Lung microvascular endothelial cell (primary cell): ENCODE measurements at regions not wholly inside any gene's neighbourhood (a gene's known extent, or its start where the extent isn't known, plus 50 kb on each side); places are given as distances from the start of the nearest gene placed in this dataset.
"Not testable (repeated sequence)": the region's sequence is repeated elsewhere in the genome, so short reads cannot be mapped to it uniquely, and the experiment has no call there.

Experiments
- DNase-seq, 2 donors: peaks; one replicate each; pipeline versions ENCODE4 v3.0.0 to v3.0.0-alpha.2; 2010; ENCODE audit warnings: low read depth in 2 of 2

- peak; percentile 12 to 21 for DNase-seq
Observed at GRCh38 chr4:16450724-16451123, 224.5 kb upstream of the TAPT1 start.

GRCh38 chr4:16450031-16450430, 223.8 kb upstream of the TAPT1 start:
- DNase-seq: no peak

GRCh38 chr4:16449406-16449805, 223.1 kb upstream of the TAPT1 start:
- DNase-seq: no peak

GRCh38 chr4:16448241-16448840, 222.1 kb upstream of the TAPT1 start:
- DNase-seq: no peak

GRCh38 chr4:16443504-16444088, 217.3 kb upstream of the TAPT1 start:
- peak; percentile 66 to 81 for DNase-seq

- no peak for DNase-seq
Observed at GRCh38 chr4:16442296-16442695, 216.0 kb upstream of the TAPT1 start.

- no peak for DNase-seq
Observed at GRCh38 chr4:16439768-16440167, 213.5 kb upstream of the TAPT1 start.

GRCh38 chr4:16438986-16439385, 212.7 kb upstream of the TAPT1 start:
- no peak for DNase-seq

GRCh38 chr4:16437836-16438235, 211.6 kb upstream of the TAPT1 start:
- DNase-seq: no peak

- DNase-seq: no peak
Observed at GRCh38 chr4:16431866-16432265, 205.6 kb upstream of the TAPT1 start.

- peak; percentile 84 to 94 for DNase-seq
Observed at GRCh38 chr4:16418814-16419213, 192.5 kb upstream of the TAPT1 start.

- DNase-seq: peak; percentile 70 to 85
Observed at GRCh38 chr4:16417198-16417597, 190.9 kb upstream of the TAPT1 start.

- DNase-seq: no peak
Observed at GRCh38 chr4:16416601-16417000, 190.3 kb upstream of the TAPT1 start.

- DNase-seq: peak in 1 of 2 donors; percentile 12
Observed at GRCh38 chr4:16415751-16416150, 189.5 kb upstream of the TAPT1 start.

GRCh38 chr4:16413814-16414555, 187.7 kb upstream of the TAPT1 start:
- no peak for DNase-seq

- DNase-seq: no peak
Observed at GRCh38 chr4:16411501-16412085, 185.3 kb upstream of the TAPT1 start.

GRCh38 chr4:16393216-16393615, 166.9 kb upstream of the TAPT1 start:
- not testable (repeated sequence) for DNase-seq

- no peak for DNase-seq
Observed at GRCh38 chr4:16391196-16391595, 164.9 kb upstream of the TAPT1 start.

GRCh38 chr4:16387448-16387847, 161.2 kb upstream of the TAPT1 start:
- no peak for DNase-seq

- no peak for DNase-seq
Observed at GRCh38 chr4:16386711-16387320, 160.5 kb upstream of the TAPT1 start.

- no peak for DNase-seq
Observed at GRCh38 chr4:16384576-16384975, 158.3 kb upstream of the TAPT1 start.

- DNase-seq: no peak
Observed at GRCh38 chr4:16382571-16382970, 156.3 kb upstream of the TAPT1 start.
